HG03039 (cell line): ENCODE measurements at regions not wholly inside any gene's neighbourhood (a gene's known extent, or its start where the extent isn't known, plus 50 kb on each side); places are given as distances from the start of the nearest gene placed in this dataset.
"Not testable (repeated sequence)": the region's sequence is repeated elsewhere in the genome, so short reads cannot be mapped to it uniquely, and the experiment has no call there.

Source experiments
- ATAC-seq: cut with Tn5 transposase; IDR thresholded peaks from one replicate; pipeline ENCODE4 v1.9.1; 2021; ENCODE audit warnings: mild to moderate bottlenecking, moderate library complexity; ENCODE audit not compliant: unreplicated experiment

DNA sequence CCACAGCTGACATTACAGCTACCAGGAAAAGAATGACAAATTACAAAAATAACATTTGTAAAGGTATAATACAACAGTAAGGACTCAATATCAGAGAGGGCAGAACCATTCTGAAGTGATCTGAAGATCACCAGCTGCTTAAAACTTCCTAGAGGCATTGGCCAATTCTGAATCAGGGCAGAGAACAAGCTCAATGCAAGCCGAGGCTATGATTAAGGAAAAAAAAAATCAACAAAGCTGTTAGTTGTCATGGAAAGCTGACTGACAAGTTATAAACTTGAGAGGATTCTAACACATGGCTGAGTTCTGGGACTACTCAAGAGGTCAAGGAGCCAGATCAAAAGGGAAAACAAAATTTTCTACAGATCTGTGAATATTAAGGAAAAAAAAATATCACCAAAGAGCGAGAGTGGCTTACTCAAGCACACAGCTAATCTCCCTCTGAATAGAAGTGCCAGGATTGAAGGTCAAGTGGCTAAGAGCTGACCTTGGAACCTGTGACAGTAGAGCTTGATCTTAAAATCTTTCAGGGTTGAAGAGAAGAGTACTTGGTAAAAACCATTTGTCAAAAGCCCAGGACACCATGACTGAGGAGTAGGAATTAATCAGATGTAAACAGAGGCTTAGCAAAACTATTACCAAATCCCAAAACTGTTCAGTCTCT lies 383.4 kb downstream of the USP25 start:
- no peak for ATAC-seq

DNA sequence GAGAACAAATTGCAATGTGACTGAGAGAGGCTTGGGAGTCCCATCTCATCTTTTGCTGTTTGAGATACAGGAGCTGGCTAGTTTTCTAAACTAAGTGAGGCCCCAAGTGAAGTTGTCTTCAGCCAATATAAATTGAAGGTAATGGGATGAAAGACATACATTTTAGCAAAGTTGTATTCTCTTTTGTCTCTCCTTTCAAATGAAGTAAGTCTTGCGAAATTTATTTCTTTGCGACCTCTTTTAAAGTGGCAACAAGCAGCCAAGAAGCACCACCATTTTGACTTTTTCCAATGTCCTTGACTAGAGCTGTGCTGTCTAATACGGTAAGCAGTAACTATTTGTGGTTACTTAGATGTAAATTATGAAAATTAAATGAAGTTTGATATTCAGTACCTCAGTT lies 385.7 kb downstream of the USP25 start:
- no peak for ATAC-seq

DNA sequence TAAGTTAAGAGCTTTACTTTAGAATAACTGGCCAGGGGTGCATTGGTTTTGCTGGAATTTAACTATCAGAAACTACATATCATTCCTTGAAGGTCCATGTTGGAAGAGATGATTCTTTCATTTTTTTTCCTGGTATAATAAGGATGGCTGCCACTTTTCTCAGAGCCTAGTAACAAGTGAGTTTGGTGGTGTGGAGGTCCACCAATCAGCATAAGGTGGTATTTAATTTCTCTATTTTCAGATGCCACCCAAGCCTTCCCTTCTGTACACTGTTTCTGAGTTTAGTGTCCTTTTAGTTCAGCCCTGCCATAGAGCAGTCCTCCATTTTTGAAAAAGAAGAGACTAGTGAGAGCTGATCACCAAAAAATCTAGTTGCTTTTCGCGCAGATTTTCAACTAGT lies 386.3 kb downstream of the USP25 start:
- ATAC-seq, result no peak

DNA sequence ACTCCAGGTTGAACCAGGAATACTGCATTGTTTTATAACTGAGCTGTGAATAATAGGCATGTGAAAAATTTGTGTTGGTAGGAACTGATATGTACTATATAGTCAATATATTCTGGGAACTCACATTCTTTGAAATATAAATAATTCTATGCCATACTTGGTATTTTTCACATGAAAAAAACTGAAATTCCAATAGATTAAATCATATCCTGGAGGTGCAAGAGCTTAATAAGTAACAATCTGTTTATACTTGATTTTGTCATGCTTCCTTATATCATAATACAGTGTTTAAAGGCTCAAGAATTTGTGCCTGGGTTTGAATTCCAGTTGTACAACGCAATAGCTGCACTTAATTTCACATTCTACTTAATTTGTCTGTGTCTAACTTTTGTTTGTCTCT lies 387.0 kb downstream of the USP25 start:
- ATAC-seq, result no peak

DNA sequence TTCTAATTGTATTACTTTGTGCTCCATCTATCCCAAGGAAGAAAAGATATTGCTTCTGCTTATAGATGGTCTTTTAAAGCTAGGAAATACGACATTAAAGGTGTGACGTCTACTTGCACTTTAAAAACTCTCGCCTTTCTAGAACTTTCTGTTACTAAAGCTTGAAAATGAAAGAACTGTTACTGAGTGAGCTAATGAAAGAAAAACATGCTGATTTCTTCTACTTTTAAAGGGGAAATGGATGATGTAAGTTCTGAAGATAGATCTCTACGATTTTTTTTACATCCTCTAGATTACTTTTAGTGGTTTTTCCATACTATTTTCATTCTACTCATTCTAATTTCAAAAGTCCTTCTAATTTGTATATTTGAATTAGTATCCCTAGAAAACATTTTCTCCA lies 387.5 kb downstream of the USP25 start:
- no peak for ATAC-seq

DNA sequence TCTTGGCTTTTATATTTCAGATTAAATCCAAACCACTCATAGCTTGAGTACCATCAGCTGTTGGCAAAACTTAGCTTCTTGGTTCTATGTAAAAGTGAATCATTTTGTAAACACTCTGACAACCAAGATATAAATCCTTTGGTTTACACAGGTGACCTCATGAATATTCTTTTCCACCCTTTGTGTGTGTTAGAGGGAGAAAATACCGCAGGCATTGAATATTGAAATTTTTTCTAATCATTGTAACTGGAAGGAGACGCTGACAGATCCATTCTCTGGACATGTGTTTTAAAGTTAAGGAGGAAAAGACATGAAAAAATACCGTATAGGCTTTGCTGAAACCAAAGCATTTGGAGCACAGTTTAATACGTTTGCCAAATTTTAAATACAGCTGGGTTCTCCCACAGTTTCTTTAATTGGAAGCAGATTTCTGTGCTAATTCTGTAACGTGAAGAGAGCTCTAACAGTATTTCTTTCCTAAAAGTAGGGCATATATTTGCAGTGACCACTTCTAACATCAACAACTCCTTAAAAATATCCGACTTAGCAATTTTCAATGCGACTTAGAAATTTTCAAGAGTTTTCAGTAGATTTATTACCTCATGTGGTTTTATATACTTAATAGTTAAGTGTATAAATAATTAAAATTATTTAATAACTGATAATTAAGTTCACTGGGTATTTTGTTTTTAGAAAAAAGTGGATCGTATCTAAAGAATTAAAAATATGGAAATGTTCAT lies 388.2 kb downstream of the USP25 start:
- no peak for ATAC-seq

DNA sequence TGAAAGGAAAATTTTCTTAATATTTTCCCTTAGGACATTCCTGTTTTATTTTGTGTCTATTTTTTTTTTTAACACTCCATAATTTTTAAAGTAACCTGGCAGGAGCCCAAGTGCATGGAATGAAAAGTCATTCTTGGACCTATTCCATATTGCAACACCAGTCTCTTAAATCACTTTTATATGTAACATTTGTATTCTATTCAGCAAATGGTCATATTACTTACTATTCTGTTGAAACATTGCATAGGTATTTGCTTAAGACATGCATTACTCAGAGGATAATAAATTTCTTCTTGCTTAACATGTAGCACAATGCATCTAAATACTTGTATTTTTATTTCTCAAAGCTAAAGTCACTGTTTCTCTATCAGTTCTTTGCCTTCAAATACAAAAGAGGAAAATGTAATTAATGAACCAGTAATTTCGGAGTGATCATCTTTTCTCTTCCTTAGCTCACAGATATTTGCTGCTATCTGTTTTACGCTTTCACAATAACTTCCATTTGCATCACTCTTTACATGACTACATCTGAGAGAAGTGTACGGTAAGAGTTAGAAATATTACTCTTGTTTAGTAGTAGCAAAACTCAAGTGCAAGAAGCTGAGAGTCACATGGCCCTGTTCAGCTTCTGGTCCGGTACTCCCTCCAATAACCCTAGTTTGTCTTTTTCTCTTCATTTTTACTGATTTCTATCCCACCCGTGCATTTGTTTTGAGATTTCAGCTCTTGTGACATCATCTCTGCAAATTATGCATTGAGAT lies 394.8 kb downstream of the USP25 start:
- no peak for ATAC-seq

DNA sequence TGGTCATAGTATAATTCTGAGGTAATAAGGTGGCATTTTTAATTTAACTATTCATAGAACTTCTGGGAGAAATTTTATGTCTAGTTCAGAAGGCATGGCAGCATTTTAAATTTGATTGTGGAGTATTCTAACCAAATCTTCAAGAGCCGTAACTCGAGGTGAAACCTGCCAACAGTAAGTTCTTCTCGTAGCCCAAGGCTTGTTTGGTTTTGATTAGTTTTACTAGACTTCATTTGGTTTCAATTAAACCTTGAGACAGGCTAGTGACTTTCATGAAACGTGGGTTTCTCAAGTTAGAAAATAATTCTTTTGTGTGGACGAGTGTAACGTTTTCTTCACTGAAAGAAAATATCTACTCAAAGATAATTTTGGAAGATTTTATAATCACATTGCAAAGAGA lies 395.5 kb downstream of the USP25 start:
- ATAC-seq, result no peak

DNA sequence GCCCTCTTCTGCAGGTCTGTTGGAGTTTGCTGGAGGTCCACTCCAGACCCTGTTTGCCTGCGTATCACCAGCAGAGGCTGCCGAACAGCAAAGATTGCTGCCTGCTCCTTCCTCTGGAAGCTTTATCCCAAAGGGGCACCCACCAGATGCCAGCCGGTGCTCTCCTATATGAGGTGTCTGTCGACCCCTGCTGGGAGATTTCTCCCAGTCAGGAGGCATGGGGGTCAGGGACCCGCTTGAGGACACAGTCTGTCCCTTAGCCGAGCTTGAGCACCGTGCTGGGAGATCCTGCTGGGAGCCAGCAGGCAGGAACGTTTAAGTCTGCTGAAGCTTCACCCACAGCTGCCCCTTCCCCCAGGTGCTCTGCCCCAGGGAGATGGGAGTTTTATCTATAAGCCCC lies 402.7 kb downstream of the USP25 start:
- not testable (repeated sequence) for ATAC-seq

DNA sequence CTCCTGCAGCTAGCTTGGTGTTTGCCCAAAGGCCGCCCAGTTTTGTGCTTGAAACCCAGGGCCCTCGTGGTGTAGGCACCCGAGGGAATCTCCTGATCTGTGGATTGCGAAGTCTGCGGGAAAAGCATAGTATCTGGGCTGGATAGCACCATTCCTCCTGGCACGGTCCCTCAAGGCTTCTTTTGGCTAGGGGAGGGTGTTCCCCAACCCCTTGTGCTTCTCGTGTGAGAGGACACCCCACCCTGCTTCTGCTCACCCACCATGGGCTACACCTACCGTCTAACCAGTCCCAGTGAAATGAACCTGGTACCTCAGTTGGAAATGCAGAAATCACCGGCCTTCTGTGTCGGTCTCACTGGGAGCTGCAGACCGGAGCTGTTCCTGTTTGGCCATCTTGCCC lies 403.5 kb downstream of the USP25 start:
- ATAC-seq, result no peak

DNA sequence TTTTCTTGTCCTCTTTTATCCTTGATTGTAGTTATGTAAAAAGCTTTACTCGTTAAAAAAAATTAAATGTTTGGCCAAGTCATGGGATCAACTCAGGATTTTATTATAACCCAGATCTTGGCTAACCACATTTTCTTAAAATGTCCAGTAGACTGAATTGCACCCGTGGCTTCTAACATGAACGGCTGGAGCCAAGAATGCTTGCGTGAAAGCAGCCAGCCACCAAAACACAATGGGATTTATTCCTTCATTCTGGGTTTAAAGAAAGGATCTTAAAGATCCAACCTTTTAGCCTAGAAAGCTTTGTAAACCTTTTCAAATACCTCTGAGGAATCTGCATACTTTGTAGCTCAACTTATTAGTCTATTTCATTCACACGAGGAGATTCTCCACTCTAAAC lies 404.4 kb downstream of the USP25 start:
- ATAC-seq, result no peak

DNA sequence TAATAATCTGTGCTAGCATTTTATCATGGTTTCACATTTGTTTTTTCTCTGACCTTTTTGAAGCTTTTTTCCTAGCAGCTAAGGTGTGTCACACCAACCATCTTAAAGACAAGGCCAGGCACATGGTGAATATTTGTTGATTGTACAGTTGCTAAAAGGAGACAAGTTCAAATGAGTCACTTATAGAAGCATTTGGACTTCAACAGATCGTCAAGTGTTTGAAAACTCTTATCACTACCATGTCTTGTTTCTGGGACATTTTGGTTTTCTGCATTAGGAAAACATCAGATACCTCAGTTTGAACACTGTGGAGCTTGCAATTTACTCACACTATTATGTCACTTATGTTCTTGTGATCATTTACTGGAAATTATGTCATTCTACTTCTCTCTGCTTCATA lies 407.3 kb downstream of the USP25 start:
- no peak for ATAC-seq

DNA sequence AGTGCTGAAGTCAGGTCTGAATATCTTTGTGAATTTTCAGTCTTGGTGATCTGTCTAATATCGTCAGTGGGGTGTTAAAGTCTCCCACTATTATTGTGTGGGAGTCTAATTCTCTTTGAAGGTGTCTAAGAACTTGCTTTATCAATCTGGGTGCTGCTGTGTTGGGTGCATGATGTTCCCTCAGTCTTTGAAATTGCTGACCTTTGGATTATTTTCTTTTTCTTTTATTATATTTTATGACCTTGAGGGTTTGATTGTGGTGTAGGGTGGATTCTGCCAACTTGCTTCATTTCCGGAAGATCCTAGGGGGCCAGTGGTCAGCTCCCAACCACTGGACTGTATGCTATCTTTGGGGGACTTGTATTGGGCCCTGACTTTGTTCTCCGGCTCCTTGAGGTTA lies 415.3 kb downstream of the USP25 start:
- no peak for ATAC-seq

DNA sequence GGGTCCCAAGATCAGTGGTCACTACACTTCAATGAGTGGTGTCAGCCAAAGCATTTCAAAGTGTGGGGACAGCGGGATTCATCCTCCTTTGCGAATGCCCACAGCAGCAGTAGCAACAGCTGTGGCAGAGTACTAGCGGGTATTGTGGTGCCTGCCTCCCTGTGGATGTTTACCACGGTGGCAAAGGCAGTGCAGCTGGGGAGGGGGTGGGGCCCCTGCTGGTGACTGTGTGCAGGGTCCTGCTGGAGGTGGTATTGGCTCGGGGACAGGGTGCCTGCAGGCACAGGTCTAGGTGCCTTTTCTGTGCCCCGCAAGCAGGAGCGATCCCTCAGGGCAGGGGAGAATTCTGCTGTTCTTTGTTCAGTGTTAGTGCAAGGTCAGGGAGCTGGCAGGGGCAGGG lies 415.7 kb downstream of the USP25 start:
- no peak for ATAC-seq

DNA sequence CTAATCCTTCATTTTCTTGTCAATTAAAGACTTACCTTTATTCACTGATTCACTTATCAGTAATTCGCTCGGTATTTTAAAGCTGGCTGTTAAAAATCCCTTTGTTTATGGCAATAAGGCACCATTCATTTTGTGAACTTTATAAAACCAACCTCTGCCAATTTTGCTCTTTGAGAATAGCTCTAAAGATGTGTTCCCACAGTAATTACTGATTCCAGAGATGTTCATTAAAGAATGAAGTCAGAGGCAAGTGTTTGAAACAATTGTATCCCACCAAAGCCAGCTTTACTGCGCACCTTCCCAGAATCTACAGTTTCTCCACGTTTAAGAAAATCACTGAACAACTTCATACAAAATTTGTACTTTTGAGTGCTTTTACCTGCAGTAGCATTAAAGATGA lies 424.5 kb downstream of the USP25 start:
- ATAC-seq, result no peak

DNA sequence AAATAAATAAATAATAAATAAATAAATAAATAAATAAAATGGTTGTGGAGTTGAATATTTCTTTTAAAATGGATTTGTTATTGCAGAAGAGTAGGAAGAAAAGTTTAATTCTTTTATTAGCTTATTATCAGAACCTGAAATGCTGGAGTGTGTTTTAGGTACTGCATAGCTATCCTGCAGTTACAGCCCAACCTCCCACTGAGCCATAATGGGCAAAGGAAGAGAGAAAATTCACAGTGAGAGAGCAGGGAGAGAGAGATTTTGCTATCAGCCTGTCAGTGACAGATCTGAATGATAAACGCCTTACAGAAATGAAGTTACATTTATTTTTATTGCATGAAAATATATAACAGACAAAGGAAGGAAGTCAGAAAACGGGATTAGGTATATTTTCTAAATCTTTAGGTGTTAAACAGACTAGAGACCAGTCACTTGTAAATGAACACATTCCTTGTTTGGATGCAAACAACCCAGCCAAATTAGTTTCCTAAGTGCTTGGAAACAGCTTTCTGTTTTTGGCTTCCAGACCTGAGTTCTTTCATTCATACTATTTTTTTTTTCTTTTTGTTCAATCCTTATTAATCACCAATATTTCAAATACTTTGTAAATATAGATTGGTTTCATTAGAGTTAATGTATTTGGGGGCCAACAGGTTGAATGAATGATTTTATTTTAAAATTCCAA lies 425.3 kb downstream of the USP25 start:
- no peak for ATAC-seq

DNA sequence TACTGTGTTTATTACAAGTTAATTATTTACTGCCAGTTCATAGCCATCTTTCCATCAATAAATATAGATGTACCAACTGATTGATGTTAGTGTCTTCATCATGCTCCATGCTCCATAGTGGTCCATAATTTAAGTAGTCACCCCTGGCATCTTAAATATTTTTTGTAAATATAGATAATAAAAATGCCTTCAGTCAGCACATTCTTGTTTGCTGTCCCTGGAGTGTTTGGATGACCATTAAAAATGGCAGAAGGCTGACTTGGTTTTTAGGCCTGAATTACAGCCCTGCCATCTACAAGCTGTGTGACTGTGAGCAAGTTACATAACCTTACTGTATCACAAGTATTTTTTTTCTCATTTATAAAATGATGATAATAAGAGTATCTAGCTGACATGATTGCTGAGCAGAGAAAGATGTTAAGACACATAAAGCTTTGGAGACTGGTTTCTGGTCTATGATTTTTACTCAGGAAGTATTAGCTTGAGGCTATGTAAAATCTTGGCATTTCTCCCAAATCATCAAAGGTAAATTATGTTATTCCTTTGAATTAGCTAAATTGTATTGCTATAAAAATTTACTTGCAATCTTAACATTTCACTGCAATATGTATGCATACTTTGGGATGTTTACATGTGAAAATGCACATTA lies 427.2 kb downstream of the USP25 start:
- no peak for ATAC-seq

DNA sequence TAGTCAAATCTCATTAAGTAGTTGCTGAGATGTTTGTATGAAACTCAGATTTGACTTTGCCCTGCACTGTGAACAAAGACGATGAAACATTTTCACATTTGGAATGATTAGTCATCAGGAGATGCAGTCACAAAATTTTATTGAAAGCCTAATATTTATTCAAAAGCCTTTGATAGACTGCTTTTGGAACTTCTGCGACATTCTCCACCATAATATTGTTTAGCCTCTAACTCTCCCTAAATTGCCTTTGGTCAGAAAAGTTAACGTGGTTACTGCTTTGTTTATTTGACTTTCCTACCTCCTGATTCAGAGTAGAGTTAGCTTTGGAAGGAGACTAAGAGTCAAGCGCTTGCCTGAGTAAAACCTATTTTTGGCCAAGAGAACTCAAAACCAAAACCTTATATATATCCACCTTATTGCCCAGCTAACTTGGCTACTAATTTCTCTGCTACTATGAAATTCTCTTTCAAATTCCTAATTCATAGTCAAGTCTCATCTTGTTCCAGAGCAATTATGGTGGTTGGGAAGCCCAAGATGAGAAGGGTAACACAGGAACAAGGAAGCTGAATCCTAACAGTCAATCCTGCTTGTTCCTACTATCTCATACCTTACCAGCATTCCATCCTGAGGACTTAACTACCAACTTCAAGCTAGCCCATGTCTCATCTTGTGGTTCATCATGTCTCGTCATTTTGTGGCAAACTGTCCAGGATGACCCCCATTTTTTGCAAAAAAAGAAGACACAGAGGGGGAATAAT lies 429.6 kb downstream of the USP25 start:
- no peak for ATAC-seq

DNA sequence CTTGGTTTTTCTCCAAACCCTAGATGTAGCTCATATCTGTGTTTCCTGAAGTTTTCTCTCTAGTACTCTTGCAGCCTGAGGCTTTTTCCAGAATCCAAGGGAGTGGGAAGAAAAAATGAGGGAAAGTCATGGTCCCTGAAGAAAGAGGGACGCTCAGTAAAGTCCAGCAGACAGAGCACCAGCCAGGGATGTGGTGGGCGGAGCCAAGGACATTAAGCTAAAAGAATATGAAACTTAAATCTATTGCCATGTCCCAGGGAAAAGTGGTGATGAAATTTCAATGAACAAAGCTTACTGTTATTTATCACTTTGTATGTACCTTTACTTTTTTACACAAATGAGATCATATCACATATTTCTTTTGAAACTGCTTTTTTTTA lies 430.2 kb downstream of the USP25 start:
- no peak for ATAC-seq

DNA sequence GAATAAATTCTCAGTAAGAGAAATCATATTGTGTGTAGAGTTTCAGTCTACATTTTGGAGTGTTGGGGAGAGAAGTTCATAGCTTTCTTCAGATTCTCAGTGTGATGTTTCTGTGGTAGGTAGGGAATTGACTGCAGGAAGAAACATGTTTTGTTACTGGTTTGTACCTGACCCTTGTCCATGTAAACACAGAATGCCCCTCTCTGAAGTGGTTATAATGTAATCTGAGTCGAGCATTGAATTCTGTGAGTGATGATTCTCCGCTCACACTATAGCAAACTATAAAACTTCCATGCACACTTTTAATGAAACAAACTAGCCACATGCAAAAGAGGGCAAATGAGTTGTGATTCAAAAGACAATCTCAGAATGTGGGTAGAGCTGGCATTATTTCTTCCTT lies 433.2 kb downstream of the USP25 start:
- ATAC-seq, result no peak
